8988T (cell line): ENCODE measurements at regions not wholly inside any gene's neighbourhood (a gene's known extent, or its start where the extent isn't known, plus 50 kb on each side); places are given as distances from the start of the nearest gene placed in this dataset.

Source experiments
- DNase-seq: peaks from one replicate; pipeline ENCODE4 v3.0.0; 2011

DNA sequence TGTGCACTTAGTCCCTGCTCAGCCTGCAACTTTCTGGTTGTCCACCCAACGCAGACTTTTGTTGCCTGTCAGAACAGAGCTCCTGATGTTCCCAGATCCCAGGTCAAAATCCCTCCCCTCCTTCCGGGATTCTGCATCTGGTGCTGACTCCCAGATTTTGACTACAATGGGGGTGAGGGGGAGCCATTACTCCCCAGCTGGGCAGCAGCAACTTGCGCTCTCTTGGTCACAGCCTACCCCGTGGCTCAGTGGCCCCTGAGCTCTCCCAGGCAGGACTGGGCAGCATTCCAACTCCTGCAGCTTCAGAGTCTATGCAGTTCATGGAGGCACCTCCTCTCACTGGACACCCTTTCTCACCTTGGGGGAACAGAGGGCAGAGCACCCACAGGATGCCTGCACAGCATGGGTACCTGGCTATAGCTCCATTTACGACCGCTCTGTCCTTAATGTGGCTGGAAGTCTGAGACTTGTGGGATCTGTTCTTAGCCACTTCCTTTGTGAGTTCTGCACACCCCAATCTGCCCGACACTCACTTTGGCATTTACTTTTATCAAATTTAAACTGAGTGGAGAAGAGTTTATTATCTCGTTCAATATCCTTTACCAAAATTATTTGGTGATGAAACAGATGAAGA, 545.5 kb upstream of the MGMT start:
- no peak for DNase-seq

- DNase-seq, result no peak
These were observed 544.9 kb upstream of the MGMT start for GRCh38 chr10:128922172-128922571.

DNA sequence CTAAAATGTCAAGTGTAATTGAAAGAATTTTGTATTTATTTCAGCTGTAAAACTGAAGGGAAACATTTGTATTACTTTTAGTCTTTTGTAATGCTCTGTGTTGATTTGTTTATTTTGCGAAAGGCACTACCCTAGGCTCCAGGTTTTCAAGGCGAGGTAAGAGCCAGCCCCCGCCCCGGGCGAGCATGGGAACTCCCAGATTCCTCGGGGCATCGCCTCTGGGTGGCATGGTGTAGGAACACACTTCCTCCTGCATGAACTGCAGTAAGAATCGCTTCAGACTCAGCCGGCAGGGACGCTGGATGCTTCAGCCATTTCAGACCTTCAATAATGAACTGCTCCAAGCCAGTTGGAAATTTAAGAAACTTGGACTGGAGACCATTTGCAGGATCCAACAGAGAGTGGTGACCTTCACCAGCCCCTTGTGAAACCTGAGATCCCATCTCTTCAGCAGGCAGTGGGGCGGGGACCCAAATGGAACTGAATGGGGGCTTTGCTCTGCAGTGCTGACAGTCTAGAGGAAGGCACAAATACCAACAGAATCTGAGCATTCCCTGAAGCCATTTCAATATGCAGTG, 544.3 kb upstream of the MGMT start:
- no peak for DNase-seq

DNA sequence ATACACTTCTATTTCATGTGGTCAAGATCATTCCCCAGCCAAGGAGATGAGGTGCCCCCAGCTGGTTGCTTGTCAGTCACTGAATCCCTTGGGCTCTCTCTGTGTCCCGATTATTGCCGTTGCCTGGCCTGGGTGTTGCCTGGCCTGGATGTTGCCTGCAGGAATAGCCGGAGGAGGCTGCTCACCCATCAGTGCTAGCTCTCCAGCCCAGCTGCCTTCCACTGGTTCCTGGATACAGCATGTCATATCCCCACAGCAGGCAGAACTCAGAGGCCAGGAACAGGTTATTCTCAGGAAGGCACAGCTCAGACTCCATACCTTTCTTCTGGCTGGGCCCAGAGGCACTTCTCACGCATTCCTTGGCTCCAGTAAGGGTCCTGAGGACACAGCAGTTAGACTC, 542.1 kb upstream of the MGMT start:
- DNase-seq, result no peak

DNA sequence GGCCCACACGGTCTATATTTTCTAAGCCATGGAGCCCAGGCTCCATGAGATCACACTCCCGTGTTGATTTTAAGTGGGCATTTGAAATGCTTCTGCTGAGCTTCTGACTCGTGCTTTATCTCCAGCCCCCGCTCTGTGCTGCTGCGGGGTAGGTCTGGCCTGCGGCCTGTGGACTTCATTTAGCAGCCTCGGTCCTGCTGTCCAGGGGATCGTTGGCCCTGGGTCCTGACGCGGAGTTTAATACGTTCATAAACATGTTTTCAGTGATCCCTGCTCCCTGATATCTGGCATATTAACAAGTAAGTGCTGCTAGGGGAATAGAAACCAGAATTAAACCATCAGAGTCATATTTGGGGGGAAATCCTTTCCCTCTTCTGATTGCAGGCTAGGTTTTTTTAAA, 540.3 kb upstream of the MGMT start:
- no peak for DNase-seq

DNA sequence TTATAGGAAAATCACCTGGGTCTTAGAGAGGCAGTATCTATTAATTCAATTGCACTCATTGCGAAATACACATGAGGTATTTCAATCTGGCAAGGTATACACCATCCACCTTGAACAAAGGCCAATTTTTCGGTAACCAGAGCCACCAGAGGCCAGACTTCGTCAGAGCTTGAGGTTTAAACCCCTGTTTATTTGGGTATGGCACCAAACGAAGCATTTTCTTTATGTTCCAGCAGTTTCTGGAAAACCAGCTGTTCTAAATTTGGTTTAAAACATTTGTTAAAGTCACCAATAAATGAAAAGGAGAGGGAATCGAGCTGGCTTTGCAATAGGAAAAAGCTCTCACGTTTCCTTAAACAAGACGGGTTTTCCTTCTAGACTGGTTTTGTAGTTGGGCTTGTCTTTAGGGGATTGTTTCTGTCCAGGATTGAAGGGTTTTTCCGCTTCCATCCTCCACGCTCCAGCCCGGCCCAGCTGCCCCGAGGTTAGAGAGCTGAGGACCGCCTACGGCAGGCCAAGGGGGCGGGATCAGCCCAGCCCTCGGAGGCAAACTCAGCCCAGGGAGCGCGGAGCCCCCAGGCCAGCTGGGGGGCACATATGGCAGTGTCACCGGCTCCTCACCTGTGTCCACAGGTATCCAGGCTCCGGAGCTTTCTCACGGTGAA, 539.4 kb upstream of the MGMT start:
- no peak for DNase-seq

- no peak for DNase-seq
These were observed 538.7 kb upstream of the MGMT start for GRCh38 chr10:128928231-128928836.

- no peak for DNase-seq
These were observed 537.9 kb upstream of the MGMT start for GRCh38 chr10:128929131-128929530.

GRCh38 chr10:128929767-128930166, 537.3 kb upstream of the MGMT start:
- DNase-seq, result no peak

DNA sequence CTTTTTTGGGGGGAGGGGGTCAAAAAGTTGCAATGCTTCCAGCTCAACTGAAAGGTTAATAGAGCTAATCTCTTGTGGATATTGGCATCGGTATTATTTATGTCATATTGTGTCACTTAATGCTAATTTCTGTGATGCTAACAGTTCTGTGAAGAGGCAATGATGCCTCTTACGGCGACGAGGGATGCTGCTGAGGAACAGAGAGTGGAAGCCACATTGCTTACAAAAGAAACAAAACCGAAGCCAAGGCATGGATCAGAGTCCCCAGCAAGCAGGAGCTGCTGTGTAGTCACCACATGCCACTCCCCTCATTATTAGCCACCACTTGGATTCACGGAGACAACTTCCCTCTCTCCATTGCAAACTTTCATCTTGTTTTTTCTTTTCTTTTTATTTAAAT, 536.5 kb upstream of the MGMT start:
- no peak for DNase-seq

- DNase-seq, result no peak
These were observed 534.8 kb upstream of the MGMT start for GRCh38 chr10:128932071-128932820.

- no peak for DNase-seq
These were observed 532.5 kb upstream of the MGMT start for GRCh38 chr10:128934492-128934891.

- no peak for DNase-seq
These were observed 530.6 kb upstream of the MGMT start for GRCh38 chr10:128936392-128936791.

- no peak for DNase-seq
These were observed 528.5 kb upstream of the MGMT start for GRCh38 chr10:128938558-128938957.

- no peak for DNase-seq
These were observed 527.0 kb upstream of the MGMT start for GRCh38 chr10:128940081-128940480.

- no peak for DNase-seq
These were observed 523.9 kb upstream of the MGMT start for GRCh38 chr10:128943111-128943510.

DNA sequence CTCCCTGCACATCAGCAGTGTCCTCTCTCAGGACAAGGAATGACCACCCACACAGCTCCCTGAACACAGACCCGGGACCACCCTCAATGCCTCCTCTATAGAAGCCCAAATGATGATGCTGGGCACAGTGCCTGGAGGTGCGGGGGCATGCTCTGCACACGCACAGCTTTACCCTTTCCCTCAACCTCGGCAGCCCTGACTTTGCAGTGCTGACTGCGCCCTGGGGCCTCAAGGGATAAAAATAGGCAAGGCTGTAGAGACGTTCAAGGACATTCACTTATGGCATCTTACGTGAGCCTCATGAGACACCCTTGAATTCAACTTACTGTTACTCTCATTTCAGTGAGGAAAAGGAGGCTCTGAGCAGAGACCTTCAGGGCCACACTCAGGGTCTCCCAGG, 521.6 kb upstream of the MGMT start:
- DNase-seq, result no peak

- DNase-seq, result no peak
These were observed 516.7 kb upstream of the MGMT start for GRCh38 chr10:128950159-128950915.

GRCh38 chr10:128950916-128951275, 516.1 kb upstream of the MGMT start:
- DNase-seq, result no peak

- no peak for DNase-seq
These were observed 514.2 kb upstream of the MGMT start for GRCh38 chr10:128952856-128953255.

- DNase-seq, result no peak
These were observed 510.9 kb upstream of the MGMT start for GRCh38 chr10:128956149-128956548.

- DNase-seq, result no peak
These were observed 509.8 kb upstream of the MGMT start for GRCh38 chr10:128957221-128957620.
